ENCODE measurements at regions not wholly inside any gene's neighbourhood (a gene's known extent, or its start where the extent isn't known, plus 50 kb on each side); places are given as distances from the start of the nearest gene placed in this dataset.

DNA sequence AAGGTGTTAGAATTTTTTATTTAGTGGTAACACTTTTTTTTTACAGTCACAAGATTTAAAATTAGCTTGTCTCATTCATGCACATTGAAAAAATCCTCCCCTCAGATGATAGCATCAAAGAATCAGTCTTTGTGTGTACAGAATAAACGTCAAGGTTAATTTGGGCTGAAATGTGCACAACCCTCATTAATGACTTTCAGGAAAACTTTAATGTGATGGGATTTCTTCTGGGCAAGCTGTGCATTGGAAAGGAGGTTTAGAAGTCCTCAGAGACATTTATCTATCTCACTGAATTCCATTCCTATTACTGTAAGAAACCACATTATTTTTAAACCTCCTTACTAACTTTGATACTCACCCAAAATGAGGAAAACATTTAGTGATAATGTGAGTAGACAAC lies 88.2 kb upstream of the TECRL start:
- FAIRE-seq: no peak
- TF ChIP-seq, protein P1, sequence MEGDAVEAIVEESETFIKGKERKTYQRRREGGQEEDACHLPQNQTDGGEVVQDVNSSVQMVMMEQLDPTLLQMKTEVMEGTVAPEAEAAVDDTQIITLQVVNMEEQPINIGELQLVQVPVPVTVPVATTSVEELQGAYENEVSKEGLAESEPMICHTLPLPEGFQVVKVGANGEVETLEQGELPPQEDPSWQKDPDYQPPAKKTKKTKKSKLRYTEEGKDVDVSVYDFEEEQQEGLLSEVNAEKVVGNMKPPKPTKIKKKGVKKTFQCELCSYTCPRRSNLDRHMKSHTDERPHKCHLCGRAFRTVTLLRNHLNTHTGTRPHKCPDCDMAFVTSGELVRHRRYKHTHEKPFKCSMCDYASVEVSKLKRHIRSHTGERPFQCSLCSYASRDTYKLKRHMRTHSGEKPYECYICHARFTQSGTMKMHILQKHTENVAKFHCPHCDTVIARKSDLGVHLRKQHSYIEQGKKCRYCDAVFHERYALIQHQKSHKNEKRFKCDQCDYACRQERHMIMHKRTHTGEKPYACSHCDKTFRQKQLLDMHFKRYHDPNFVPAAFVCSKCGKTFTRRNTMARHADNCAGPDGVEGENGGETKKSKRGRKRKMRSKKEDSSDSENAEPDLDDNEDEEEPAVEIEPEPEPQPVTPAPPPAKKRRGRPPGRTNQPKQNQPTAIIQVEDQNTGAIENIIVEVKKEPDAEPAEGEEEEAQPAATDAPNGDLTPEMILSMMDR (IDR thresholded peaks at IDR 0.05; ENCODE audit: borderline replicate concordance, extremely low read depth, insufficient read depth): no peak

DNA sequence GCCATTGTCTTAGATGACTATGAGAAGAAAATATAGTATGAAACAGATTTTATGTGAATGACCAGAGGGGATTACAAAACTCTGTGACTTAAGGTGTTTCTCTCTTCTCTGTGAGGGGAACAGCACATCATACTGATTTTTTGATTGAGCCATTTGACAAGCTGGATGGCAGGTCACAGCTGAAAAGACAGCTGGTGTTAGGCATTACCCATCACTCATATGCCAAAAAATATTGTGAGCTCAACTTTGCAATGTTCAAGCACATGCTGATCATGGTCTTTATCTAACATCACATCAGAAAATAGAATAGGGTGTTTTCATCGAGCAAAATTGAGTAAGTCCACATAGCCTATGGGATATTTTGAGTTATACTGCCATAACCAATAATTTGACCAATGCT lies 86.7 kb upstream of the TECRL start:
- Histone ChIP-seq H3K36me3 (ENCODE audit: control insufficient read depth in 2 of 3, insufficient read depth in 3 of 3, low read length in 3 of 3) (no peaks in the 10 kb centered on the region), H3K4me1 (ENCODE audit: control insufficient read depth in 2 of 3, insufficient read depth in 2 of 3, low read depth in 1 of 3, low read length in 3 of 3) (no peaks in the 10 kb centered on the region), H3K9ac (ENCODE audit: low read length in 3 of 3) (no peak overlapping the region), H3K27ac (ENCODE audit: low read depth in 2 of 2, low read length in 2 of 2) (no peak overlapping the region), H3K27me3 (ENCODE audit: control insufficient read depth, insufficient read depth, low read length) (no peaks in the 10 kb centered on the region), H3K9me3 (ENCODE audit: control insufficient read depth in 2 of 3, insufficient read depth in 1 of 3, low read length in 3 of 3) (no peaks in the 10 kb centered on the region), H3K4me3 (ENCODE audit: low read length in 3 of 3) (no peak overlapping the region)
- DNase-seq (no peak), FAIRE-seq (no peak)
- intact Hi-C loops (cut with DNase I): no loop called here
- TF ChIP-seq, protein P1 (IDR thresholded peaks at IDR 0.05; ENCODE audit: borderline replicate concordance, extremely low read depth, insufficient read depth): no peak

More for the DNA sequence above, 88.2 kb upstream of the TECRL start:
- Histone ChIP-seq H3K27me3 (ENCODE audit: control insufficient read depth, insufficient read depth, low read length) (no peaks in the 10 kb centered on the region), H3K36me3 (ENCODE audit: control insufficient read depth in 2 of 3, insufficient read depth in 3 of 3, low read length in 3 of 3) (no peaks in the 10 kb centered on the region), H3K9ac (ENCODE audit: low read length in 3 of 3) (no peak overlapping the region), H3K27ac (ENCODE audit: low read depth in 2 of 2, low read length in 2 of 2) (no peak overlapping the region), H3K9me3 (ENCODE audit: control insufficient read depth in 2 of 3, insufficient read depth in 1 of 3, low read length in 3 of 3) (no peaks in the 10 kb centered on the region), H3K4me3 (ENCODE audit: low read length in 3 of 3) (no peak overlapping the region), H3K4me1 (ENCODE audit: control insufficient read depth in 2 of 3, insufficient read depth in 2 of 3, low read depth in 1 of 3, low read length in 3 of 3) (no peaks in the 10 kb centered on the region)
- intact Hi-C loops (cut with DNase I): no loop called here
- DNase-seq: no peak

DNA sequence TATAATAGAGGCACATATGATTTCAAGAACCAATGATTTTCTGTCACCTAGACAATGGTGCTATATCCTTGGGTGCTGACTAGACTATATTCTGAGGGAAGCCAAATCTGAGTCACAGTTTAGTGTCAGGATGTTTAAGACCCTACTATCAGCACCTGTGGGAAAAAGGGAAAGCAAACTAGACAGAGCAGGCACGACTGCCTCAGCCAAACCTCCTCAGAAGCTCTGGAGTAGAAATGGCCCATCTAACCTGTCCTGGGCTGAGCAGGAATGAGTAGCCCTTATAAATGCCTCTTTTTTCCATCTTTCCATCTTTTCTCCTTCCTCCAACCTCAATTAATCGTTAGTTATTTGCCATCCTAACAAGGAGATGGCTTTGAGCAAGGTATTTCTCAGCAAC lies 80.4 kb upstream of the TECRL start:
- no peak for FAIRE-seq
- TF ChIP-seq, protein P1 (IDR thresholded peaks at IDR 0.05; ENCODE audit: borderline replicate concordance, extremely low read depth, insufficient read depth): no peak
- no peaks in the 10 kb centered on the region for H3K4me1 ChIP-seq (ENCODE audit: control insufficient read depth in 2 of 3, insufficient read depth in 2 of 3, low read depth in 1 of 3, low read length in 3 of 3)
- intact Hi-C loops (cut with DNase I): no loop called here
- no peak overlapping the region for H3K4me3 ChIP-seq (ENCODE audit: low read length in 3 of 3)
- H3K36me3 ChIP-seq (ENCODE audit: control insufficient read depth in 2 of 3, insufficient read depth in 3 of 3, low read length in 3 of 3): no peaks in the 10 kb centered on the region
- DNase-seq: no peak
- no peak overlapping the region for H3K9ac ChIP-seq (ENCODE audit: low read length in 3 of 3)
- H3K27me3 ChIP-seq (ENCODE audit: control insufficient read depth, insufficient read depth, low read length): no peaks in the 10 kb centered on the region
- H3K9me3 ChIP-seq (ENCODE audit: control insufficient read depth in 2 of 3, insufficient read depth in 1 of 3, low read length in 3 of 3): no peaks in the 10 kb centered on the region
- H3K27ac ChIP-seq (ENCODE audit: low read depth in 2 of 2, low read length in 2 of 2): no peak overlapping the region

DNA sequence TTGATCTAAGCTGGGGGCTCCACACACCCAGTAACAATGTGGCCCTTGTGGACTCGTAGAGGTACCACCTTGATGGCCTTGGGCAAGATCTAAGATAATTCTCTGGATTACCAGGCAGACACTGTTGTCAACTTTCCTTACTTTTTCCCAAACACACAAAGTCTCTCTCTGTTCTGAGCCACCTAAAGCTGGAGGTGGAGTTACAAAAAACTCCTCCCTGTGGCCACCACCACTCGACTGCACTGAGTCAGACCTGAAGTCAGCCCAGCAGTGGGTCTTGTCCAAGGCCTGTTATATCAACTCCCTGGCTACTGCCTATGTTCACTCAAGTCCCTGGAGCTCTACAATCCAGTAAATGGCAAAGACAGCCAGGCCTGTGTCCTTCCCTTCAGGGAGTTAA lies 70.1 kb upstream of the TECRL start:
- no peak overlapping the region for H3K27ac ChIP-seq (ENCODE audit: low read depth in 2 of 2, low read length in 2 of 2)
- H3K27me3 ChIP-seq (ENCODE audit: control insufficient read depth, insufficient read depth, low read length): no peaks in the 10 kb centered on the region
- no peaks in the 10 kb centered on the region for H3K4me1 ChIP-seq (ENCODE audit: control insufficient read depth in 2 of 3, insufficient read depth in 2 of 3, low read depth in 1 of 3, low read length in 3 of 3)
- no peaks in the 10 kb centered on the region for H3K9me3 ChIP-seq (ENCODE audit: control insufficient read depth in 2 of 3, insufficient read depth in 1 of 3, low read length in 3 of 3)
- FAIRE-seq: no peak
- no peak overlapping the region for H3K4me3 ChIP-seq (ENCODE audit: low read length in 3 of 3)
- no peak for DNase-seq
- TF ChIP-seq, protein P1 (IDR thresholded peaks at IDR 0.05; ENCODE audit: borderline replicate concordance, extremely low read depth, insufficient read depth): no peak
- intact Hi-C loops (cut with DNase I): no loop called here
- no peak overlapping the region for H3K9ac ChIP-seq (ENCODE audit: low read length in 3 of 3)
- H3K36me3 ChIP-seq (ENCODE audit: control insufficient read depth in 2 of 3, insufficient read depth in 3 of 3, low read length in 3 of 3): no peaks in the 10 kb centered on the region

All from kidney (tissue), 13 donors.